Breast epithelium (tissue), 3 donors: ENCODE measurements at regions not wholly inside any gene's neighbourhood (a gene's known extent, or its start where the extent isn't known, plus 50 kb on each side); places are given as distances from the start of the nearest gene placed in this dataset.

Experiments used
- POLR2A ChIP-seq: fragments of 450-650 bp; IDR thresholded peaks from one replicate; pipeline ENCODE4 v1.6.1; 2016; ENCODE audit warnings: antibody characterized with exemption, mild to moderate bottlenecking, moderate library complexity
- POLR2AphosphoS5 ChIP-seq, 3 donors: sonication (generic); formaldehyde crosslinking; IDR thresholded peaks; one replicate each; pipeline ENCODE4 v1.6.1; 2017; ENCODE audit warnings: antibody characterized with exemption in 3 of 3
- TF ChIP-seq, protein P1 (sequence below), 3 donors: fragments of 450-650 bp; IDR thresholded peaks; one replicate each; pipeline ENCODE4 v1.5.1; 2016 to 2017; ENCODE audit warnings: antibody characterized with exemption in 3 of 3, mild to moderate bottlenecking in 3 of 3, moderate library complexity in 3 of 3

DNA sequence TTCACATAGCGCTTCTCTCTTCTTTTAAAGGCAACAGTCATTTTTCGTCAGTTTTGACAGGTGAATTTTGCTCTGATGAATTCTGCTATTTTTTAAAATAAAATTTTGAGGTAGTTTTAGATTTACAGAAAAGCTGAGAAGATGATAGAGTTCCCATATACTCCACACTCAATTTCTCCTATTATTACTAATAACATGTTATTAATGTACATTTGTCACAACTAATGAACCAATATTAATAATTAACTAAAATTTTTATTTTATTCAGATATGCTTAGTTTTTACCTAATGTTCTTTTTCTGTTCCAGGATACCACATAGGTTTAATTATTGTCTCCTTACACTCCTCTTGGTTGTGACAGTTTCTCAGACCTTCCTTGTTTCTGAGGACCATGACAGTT lies 197.0 kb downstream of the ZC3H11B start:
- TF ChIP-seq, protein P1, sequence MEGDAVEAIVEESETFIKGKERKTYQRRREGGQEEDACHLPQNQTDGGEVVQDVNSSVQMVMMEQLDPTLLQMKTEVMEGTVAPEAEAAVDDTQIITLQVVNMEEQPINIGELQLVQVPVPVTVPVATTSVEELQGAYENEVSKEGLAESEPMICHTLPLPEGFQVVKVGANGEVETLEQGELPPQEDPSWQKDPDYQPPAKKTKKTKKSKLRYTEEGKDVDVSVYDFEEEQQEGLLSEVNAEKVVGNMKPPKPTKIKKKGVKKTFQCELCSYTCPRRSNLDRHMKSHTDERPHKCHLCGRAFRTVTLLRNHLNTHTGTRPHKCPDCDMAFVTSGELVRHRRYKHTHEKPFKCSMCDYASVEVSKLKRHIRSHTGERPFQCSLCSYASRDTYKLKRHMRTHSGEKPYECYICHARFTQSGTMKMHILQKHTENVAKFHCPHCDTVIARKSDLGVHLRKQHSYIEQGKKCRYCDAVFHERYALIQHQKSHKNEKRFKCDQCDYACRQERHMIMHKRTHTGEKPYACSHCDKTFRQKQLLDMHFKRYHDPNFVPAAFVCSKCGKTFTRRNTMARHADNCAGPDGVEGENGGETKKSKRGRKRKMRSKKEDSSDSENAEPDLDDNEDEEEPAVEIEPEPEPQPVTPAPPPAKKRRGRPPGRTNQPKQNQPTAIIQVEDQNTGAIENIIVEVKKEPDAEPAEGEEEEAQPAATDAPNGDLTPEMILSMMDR (IDR thresholded peaks at IDR 0.05): no peak
- TF ChIP-seq POLR2A (no peak), POLR2AphosphoS5 (IDR thresholded peaks at IDR 0.05) (no peak)
